GM12872 (cell line): ENCODE measurements at regions not wholly inside any gene's neighbourhood (a gene's known extent, or its start where the extent isn't known, plus 50 kb on each side); places are given as distances from the start of the nearest gene placed in this dataset.

Source experiments
- CTCF ChIP-seq: IDR thresholded peaks from 3 replicates; pipeline ENCODE4 v1.5.1; 2011; ENCODE audit warnings: low read depth, mild to moderate bottlenecking, low read length, moderate library complexity; ENCODE audit not compliant: insufficient read depth

- no peak for TF ChIP-seq CTCF
Observed at GRCh38 chr5:5705010-5705409, 282.5 kb downstream of the ICE1 start.

- TF ChIP-seq CTCF, result no peak
Observed at GRCh38 chr5:5704352-5704751, 281.9 kb downstream of the ICE1 start.

GRCh38 chr5:5702934-5703333 lies 280.5 kb downstream of the ICE1 start:
- no peak for TF ChIP-seq CTCF

- no peak for TF ChIP-seq CTCF
Observed at GRCh38 chr5:5700549-5700948, 278.1 kb downstream of the ICE1 start.

- TF ChIP-seq CTCF, result 0 out of 3 replicates have a peak, but pooled peaks have one; percentile 12
Observed at GRCh38 chr5:5699062-5699461, 276.6 kb downstream of the ICE1 start.

- no peak for TF ChIP-seq CTCF
Observed at GRCh38 chr5:5695266-5695665, 272.8 kb downstream of the ICE1 start.

GRCh38 chr5:5688925-5689310 lies 266.4 kb downstream of the ICE1 start:
- TF ChIP-seq CTCF, result no peak
